K562 (cell line): ENCODE measurements at regions not wholly inside any gene's neighbourhood (a gene's known extent, or its start where the extent isn't known, plus 50 kb on each side); places are given as distances from the start of the nearest gene placed in this dataset.

Source experiments
- ATAC-seq: fragments of 200-7000 bp; cut with Tn5 transposase; 3 replicates; pipeline ENCODE4 v1.9.1; 2020; ENCODE audit warnings: moderate library complexity
- BruUV-seq: library from RNA; stranded (reverse); fragments of 400-500 nt; replicated peaks from 2 replicates; lab custom pipeline; 2021; lab: Mats Ljungman, UMichigan
- CTCF ChIA-PET: fragments of 300-600 bp; formaldehyde crosslinking; extraction: SDS; loops from one replicate; lab custom pipeline; 2021; ENCODE audit warnings: low intra/inter-chr PET ratio; lab: Yijun Ruan, JAX
- POLR2A ChIA-PET: fragments of 300-600, 350-650 bp; sonication (Branson Sonifier 250); formaldehyde crosslinking; extraction: SDS; loops from one replicate; lab custom pipeline; 2021; ENCODE audit warnings: antibody characterized with exemption, inconsistent platforms; lab: Yijun Ruan, JAX
- DNase-seq, 4 experiments: peaks; one replicate each; pipeline versions ENCODE4 v3.0.0 to v3.0.0-alpha.2; 2011 to 2018; ENCODE audit warnings: low spot score in 3 of 4, mixed read lengths in 3 of 4; ENCODE audit errors: extremely low read depth in 1 of 4
- FAIRE-seq: peaks from 2 replicates; lab custom pipeline; 2011; peaks lifted over from hg19 to GRCh38; lab: Jason Lieb, UNC
- H2AFZ ChIP-seq: 2 replicates; pipeline ENCODE4 v1.6.0; 2011; ENCODE audit warnings: low read depth, low read length, control low read depth, inconsistent platforms
- H3K27ac ChIP-seq: fragments of 200-600 bp; 3 replicates; pipeline ENCODE4 v1.8.0; 2011; ENCODE audit warnings: low read depth, mild to moderate bottlenecking, control low read depth, inconsistent platforms, low read length, moderate library complexity, mixed read lengths; ENCODE audit errors: extremely low read depth
- H3K27me3 ChIP-seq, 2 experiments: fragments of 300-600 bp in 1 of 2; 2 replicates in 1 of 2; 3 replicates in 1 of 2; pipeline versions ENCODE4 v1.6.0 to v1.8.0; 2011; ENCODE audit warnings: inconsistent platforms in 2 of 2, low read length in 2 of 2, mild to moderate bottlenecking in 1 of 2, mixed read lengths in 1 of 2, moderate library complexity in 1 of 2; ENCODE audit not compliant: control insufficient read depth in 2 of 2, insufficient read depth in 2 of 2
- H3K36me3 ChIP-seq: fragments of 300-600 bp; 3 replicates; pipeline ENCODE4 v1.8.0; 2011; ENCODE audit warnings: mild to moderate bottlenecking, low read length, inconsistent platforms; ENCODE audit not compliant: control insufficient read depth, insufficient read depth
- H3K4me1 ChIP-seq, 2 experiments: fragments of 200-600 bp in 1 of 2; replicated peaks in 1 of 2; 2 replicates in 1 of 2; 3 replicates in 1 of 2; pipeline versions ENCODE4 v1.5.1 to v1.8.0; 2011; ENCODE audit warnings: inconsistent platforms in 2 of 2, low read length in 2 of 2, mild to moderate bottlenecking in 1 of 2, mixed read lengths in 1 of 2, moderate library complexity in 1 of 2; ENCODE audit not compliant: control insufficient read depth in 2 of 2, insufficient read depth in 2 of 2
- H3K4me2 ChIP-seq: 2 replicates; pipeline ENCODE4 v1.6.1; 2011; ENCODE audit warnings: low read length, control low read depth, inconsistent platforms, mixed read lengths; ENCODE audit not compliant: insufficient read depth
- H3K4me3 ChIP-seq: fragments of 200-600 bp; sonication (generic), shearing (Covaris generic); 2 replicates; pipeline ENCODE4 v1.5.1; 2016; ENCODE audit warnings: control low read depth, inconsistent platforms
- H3K79me2 ChIP-seq: fragments of 200-600 bp; 3 replicates; pipeline ENCODE4 v1.8.0; 2011; ENCODE audit warnings: low read length, inconsistent platforms; ENCODE audit not compliant: control insufficient read depth, insufficient read depth
- H3K9ac ChIP-seq, 2 experiments: 2 replicates each; pipeline versions ENCODE4 v1.6.0 to v1.6.1; 2011; ENCODE audit warnings: low read depth in 2 of 2, low read length in 2 of 2, control low read depth in 1 of 2, inconsistent platforms in 1 of 2, mild to moderate bottlenecking in 1 of 2, mixed read lengths in 1 of 2; ENCODE audit not compliant: insufficient read depth in 1 of 2
- H3K9me1 ChIP-seq: one replicate; pipeline ENCODE4 v1.6.0; 2011; ENCODE audit warnings: inconsistent platforms, mild to moderate bottlenecking, low read length, moderate library complexity; ENCODE audit not compliant: control insufficient read depth, insufficient read depth
- H3K9me3 ChIP-seq: replicated peaks from 2 replicates; pipeline ENCODE4 v1.5.1; 2011; ENCODE audit warnings: low read depth, low read length, inconsistent platforms; ENCODE audit not compliant: control insufficient read depth, insufficient read depth
- H4K20me1 ChIP-seq: replicated peaks from 2 replicates; pipeline ENCODE4 v1.6.1; 2011; ENCODE audit warnings: low read length, inconsistent platforms, mixed read lengths; ENCODE audit not compliant: control insufficient read depth, insufficient read depth
- CEBPB ChIP-seq: fragments of 450-650 bp; IDR thresholded peaks from 2 replicates; pipeline ENCODE4 v1.6.1; 2016; ENCODE audit warnings: missing genetic modification characterization, missing compliant biosample characterization
- CHAMP1 ChIP-seq: fragments of 450-650 bp; IDR thresholded peaks from 2 replicates; pipeline ENCODE4 v1.6.1; 2016; ENCODE audit warnings: mild to moderate bottlenecking
- E2F8 ChIP-seq: fragments of 450-650 bp; IDR thresholded peaks from 2 replicates; pipeline ENCODE4 v1.7.1; 2018; ENCODE audit warnings: mild to moderate bottlenecking, low read depth; ENCODE audit not compliant: partially characterized antibody
- GTF2E2 ChIP-seq: fragments of 200-800 bp; sonication (Bioruptor generic); IDR thresholded peaks from 2 replicates; pipeline ENCODE4 v1.6.1; 2016; ENCODE audit warnings: missing genetic modification characterization, missing compliant biosample characterization
- HMGN3 ChIP-seq: IDR thresholded peaks from 2 replicates; pipeline ENCODE4 v1.6.1; 2011; ENCODE audit warnings: borderline replicate concordance, low read depth, mild to moderate bottlenecking, mixed read lengths, low read length; ENCODE audit not compliant: insufficient read length; ENCODE audit errors: extremely low read depth
- MBD1 ChIP-seq: fragments of 250-450 bp; sonication (Bioruptor Pico); IDR thresholded peaks from 2 replicates; pipeline ENCODE4 v1.8.0; 2022; ENCODE audit warnings: inconsistent platforms
- NCOA1 ChIP-seq: fragments of 450-650 bp; IDR thresholded peaks from 2 replicates; pipeline ENCODE4 v1.6.1; 2016; ENCODE audit warnings: low read depth
- PML ChIP-seq: IDR thresholded peaks from 2 replicates; pipeline ENCODE4 v1.6.1; 2012; ENCODE audit warnings: low read length, inconsistent platforms
- ZBTB5 ChIP-seq: fragments of 450-650 bp; IDR thresholded peaks from 2 replicates; pipeline ENCODE4 v1.6.1; 2017; ENCODE audit warnings: antibody characterized with exemption
- ZNF778 ChIP-seq: fragments of 450-650 bp; formaldehyde crosslinking; IDR thresholded peaks from 2 replicates; pipeline ENCODE4 v1.4.0; 2020; ENCODE audit warnings: mild to moderate bottlenecking, moderate library complexity
- WGBS: fragments of 100-300 bp; shearing (Covaris generic); methylation state at CpG from one replicate; pipeline ENCODE4 v1.1.6; 2016; ENCODE audit warnings: low coverage, mixed read lengths; ENCODE audit not compliant: insufficient coverage; ENCODE audit errors: missing lambda C conversion rate; 5-methylcytosine and 5-hydroxymethylcytosine counted together
- in situ Hi-C: fragments of 300-500 bp; cut with MboI; formaldehyde crosslinking; loops from 4 replicates; pipeline ENCODE4 v1.15.0; 2018; ENCODE audit warnings: inconsistent platforms, mixed read lengths
- intact Hi-C: fragments of 100-400 bp; cut with micrococcal nuclease; formaldehyde crosslinking; loops from 2 replicates; pipeline ENCODE4 v1.14.2; 2022

GRCh38 chr2:446963-447530, 159.2 kb upstream of the ALKAL2 start (continued):
- TF ChIP-seq CHAMP1 (no peak), E2F8 (no peak), GTF2E2 (tag) (no peak)

GRCh38 chr2:446303-446874, 158.5 kb upstream of the ALKAL2 start:
- Histone ChIP-seq H3K27ac (no peak overlapping the region), H3K79me2 (no peaks in the 10 kb centered on the region), H4K20me1 (no peaks in the 10 kb centered on the region), H3K9ac (no peak overlapping the region), H3K4me3 (no peak overlapping the region), H2AFZ (no peak overlapping the region), H3K4me2 (no peak overlapping the region), H3K9me3 (no peaks in the 10 kb centered on the region), H3K9me1 (no peaks in the 10 kb centered on the region), H3K4me1 (peaks cover 0 to 4% of the 10 kb centered on the region in 2 experiments; a peak in 2 of 5 replicates), H3K36me3 (no peaks in the 10 kb centered on the region), H3K27me3 (peaks cover 8 to 62% of the 10 kb centered on the region in 2 experiments)
- WGBS = under 1% methylated on average over 11 of the region's 11 CpGs
- FAIRE-seq = no peak
- in situ Hi-C loops = no loop called here
- CTCF ChIA-PET = no interaction called here
- no peak for TF ChIP-seq NCOA1
- TF ChIP-seq HMGN3 = no peak
- no peak for TF ChIP-seq ZBTB5
- no peak for TF ChIP-seq MBD1
- TF ChIP-seq ZNF778 (CRISPR knock-in tag) = no peak
- no peak for TF ChIP-seq PML
- no peak for TF ChIP-seq CEBPB (tag)
- intact Hi-C loops = no loop called here
- ATAC-seq = no peak
- no TSS peak for BruUV-seq
- no peak for DNase-seq
- POLR2A ChIA-PET = no interaction called here
